ENCODE measurements at regions not wholly inside any gene's neighbourhood (a gene's known extent, or its start where the extent isn't known, plus 50 kb on each side); places are given as distances from the start of the nearest gene placed in this dataset.

DNA sequence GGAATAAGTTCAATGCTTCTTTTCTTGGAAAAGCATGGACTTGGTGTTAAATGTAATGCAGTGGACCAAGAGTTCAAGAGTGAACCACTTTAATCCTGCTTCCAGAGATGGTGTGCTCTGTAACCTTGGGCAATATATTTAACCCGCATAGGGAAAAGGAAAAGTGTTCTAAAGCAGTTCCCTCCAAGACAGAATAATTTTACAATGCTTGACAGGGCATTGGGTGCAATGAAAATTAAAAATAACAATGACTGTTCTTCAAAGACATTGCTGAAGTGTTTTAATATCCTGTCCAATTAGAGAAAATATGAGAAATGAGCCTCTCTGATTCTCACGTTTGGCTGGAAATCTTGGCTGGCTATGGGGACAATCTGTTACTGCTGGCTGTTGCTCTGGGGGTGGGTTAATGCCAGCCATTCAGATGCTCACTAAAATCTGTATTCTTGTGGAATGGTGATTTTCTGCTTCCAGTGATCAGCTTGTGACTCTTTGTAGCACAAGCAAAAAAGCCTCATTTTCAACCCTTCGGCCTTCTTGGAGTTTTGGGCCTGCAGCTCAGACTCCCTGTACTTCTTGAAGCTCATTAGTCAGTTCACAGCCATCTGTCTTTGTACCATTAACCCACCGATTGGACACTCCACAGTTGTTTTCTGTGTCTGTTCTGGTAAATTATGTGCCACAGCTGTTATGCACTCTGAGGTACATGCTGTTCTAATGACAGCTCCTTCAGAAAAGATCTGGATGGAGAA is 310.6 kb downstream of the LMO7 start:
- no peak for DNase-seq (ENCODE audit: low read depth in 2 of 2)

- DNase-seq (ENCODE audit: low read depth in 2 of 2) = no peak
These were observed 309.8 kb downstream of the LMO7 start for GRCh38 chr13:75945841-75946482.

- no peak for DNase-seq (ENCODE audit: low read depth in 2 of 2)
These were observed 302.9 kb downstream of the LMO7 start for GRCh38 chr13:75938811-75939560.

GRCh38 chr13:75936791-75937190 is 300.7 kb downstream of the LMO7 start:
- no peak for DNase-seq (ENCODE audit: low read depth in 2 of 2)

- DNase-seq (ENCODE audit: low read depth in 2 of 2) = no peak
These were observed 299.7 kb downstream of the LMO7 start for GRCh38 chr13:75935805-75936204.

- no peak for DNase-seq (ENCODE audit: low read depth in 2 of 2)
These were observed 298.8 kb downstream of the LMO7 start for GRCh38 chr13:75934889-75935288.

GRCh38 chr13:75932636-75933035 is 296.5 kb downstream of the LMO7 start:
- no peak for DNase-seq (ENCODE audit: low read depth in 2 of 2)

GRCh38 chr13:75931116-75931515 is 295.0 kb downstream of the LMO7 start:
- DNase-seq (ENCODE audit: low read depth in 2 of 2) = no peak

DNA sequence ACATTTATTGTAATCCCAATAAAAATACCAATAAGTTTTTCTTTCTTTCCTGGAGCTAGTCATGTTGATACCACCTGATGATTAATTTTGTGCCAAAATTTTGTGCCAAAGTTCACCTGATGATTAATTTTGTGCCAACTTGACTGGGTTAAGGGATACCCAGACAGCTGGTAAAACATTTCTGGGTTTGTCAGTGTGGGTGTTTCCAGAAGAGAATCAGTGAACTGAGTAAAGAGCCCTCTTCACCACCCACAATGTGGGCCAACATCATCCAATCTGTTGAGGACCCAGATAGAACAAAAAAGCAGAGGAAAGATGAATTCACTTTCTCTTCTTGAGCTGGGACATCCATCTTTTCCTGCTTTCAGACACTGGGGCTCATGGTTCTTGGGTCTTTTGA is 292.9 kb downstream of the LMO7 start:
- DNase-seq (ENCODE audit: low read depth in 2 of 2) = no peak

DNA sequence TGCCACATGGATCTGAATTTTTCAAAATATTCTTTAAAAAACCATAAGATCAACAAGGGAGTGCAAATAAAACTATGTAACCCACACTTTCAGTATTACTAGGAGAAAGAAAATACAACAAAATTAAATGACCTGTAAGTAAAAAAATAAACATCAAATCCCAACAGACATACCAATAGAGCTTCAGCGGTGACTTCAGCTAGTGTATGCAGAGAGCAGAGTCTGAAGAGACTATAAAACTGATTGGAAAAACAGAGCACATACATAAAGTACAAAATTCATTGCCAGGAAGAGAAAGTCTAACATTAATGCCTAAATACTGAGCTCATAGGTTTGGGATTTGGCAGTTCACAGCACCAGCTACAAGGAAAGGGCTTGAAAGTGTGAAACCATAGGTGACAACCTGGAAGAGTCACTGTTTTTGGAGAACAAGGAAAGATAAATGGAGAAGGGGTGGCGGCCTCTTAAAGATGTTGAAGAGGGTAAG is 291.1 kb downstream of the LMO7 start:
- no peak for DNase-seq (ENCODE audit: low read depth in 2 of 2)

DNA sequence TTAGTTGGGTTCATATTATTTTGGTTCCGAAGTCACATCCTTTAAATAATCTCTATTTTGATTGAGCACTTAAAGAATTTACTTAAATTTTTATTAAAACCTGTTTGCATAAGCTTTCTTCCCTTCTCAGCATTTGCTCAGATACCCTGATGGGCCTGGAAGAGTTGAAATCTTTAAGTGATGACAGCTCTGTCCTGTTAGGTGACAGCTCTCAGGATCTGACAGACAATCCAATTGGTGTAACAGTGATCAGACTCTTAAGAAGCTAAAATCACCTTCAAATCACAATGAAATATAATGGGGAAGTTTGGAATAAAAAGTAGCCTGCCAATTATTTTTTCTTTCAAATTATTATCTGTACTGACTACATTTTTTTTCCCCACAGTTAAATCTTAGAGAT is 284.4 kb downstream of the LMO7 start:
- DNase-seq (ENCODE audit: low read depth in 2 of 2) = no peak

DNA sequence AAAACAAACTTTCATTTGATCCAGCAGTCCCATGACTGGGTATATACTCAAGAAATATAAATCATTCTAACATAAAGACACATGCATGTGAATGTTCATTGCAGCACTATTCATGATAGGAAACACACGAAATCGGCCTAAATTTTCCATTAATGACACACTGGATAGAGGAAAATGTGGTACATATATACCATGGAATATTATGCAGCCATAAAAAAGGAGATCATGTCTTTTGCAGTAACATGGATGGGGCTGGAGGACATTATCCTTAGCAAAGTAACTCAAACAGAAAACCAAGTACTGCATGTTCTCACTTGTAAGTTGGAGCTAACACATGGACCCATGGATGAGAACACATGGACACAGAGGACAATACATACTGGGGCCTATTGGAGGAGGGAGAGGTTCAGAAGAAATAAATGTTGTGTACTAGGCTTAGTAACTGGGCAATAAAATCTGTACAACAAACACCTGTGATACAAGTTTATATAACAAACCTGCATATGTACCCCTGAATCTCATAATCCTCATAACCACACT is 283.6 kb downstream of the LMO7 start:
- DNase-seq (ENCODE audit: low read depth in 2 of 2) = no peak

DNA sequence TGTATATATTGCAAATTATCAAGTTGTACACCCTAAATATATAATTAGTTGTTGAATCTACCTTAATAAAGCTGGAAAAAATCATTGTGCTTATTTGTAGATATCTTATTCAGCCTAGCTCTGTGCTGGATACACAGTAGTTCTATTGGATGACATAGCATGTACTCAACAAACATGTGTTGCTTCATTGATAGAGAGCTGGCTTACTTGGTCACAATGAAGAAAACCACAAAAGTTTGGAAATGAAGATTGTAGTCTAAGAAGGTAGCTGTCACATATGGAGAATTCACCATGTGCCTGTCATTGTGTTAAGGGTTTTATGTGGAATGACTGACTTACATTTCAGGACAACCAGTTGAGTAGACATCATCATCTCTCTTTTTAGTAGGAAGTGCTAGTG is 278.9 kb downstream of the LMO7 start:
- DNase-seq (ENCODE audit: low read depth in 2 of 2) = no peak

DNA sequence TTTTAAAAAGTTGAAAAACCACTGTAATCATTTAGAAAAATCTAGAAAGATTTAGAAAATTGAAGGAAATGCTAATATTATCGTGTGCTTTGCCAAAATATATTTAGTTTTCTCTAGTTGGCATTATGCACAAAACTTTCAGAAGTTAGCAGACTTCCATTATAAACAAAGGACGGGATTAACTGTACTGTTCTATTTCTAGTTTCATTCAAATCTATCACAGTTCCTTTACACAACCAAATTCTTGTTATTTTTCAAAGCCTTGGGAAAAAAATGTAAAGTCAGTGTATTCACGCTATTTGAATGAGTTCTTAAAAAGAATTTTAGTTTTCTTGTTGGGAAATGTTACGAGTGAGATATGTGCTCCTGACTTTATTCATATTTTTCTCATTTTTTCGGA is 277.8 kb downstream of the LMO7 start:
- DNase-seq (ENCODE audit: low read depth in 2 of 2) = no peak

- no peak for DNase-seq (ENCODE audit: low read depth in 2 of 2)
These were observed 274.5 kb downstream of the LMO7 start for GRCh38 chr13:75910591-75910990.
